HCT116 (cell line): ENCODE measurements at regions not wholly inside any gene's neighbourhood (a gene's known extent, or its start where the extent isn't known, plus 50 kb on each side); places are given as distances from the start of the nearest gene placed in this dataset.

ENCODE experiments used
- ATAC-seq: fragments of 200-7000 bp; cut with Tn5 transposase; 2 replicates; pipeline ENCODE4 v1.9.1; 2020; ENCODE audit warnings: mild to moderate bottlenecking, moderate library complexity
- BruUV-seq: library from RNA; stranded (reverse); fragments of 400-500 nt; replicated peaks from 2 replicates; lab custom pipeline; 2021; lab: Mats Ljungman, UMichigan
- CTCF ChIA-PET: fragments of 300-600 bp; sonication (Branson Sonifier 250); formaldehyde crosslinking; loops from one replicate; lab custom pipeline; 2021; ENCODE audit warnings: antibody characterized with exemption; lab: Charles Lee
- POLR2A ChIA-PET: fragments of 300-600, 350-600 bp; sonication (Branson Sonifier 250); formaldehyde crosslinking; loops from one replicate; lab custom pipeline; 2021; ENCODE audit warnings: antibody characterized with exemption; lab: Charles Lee
- RAD21 ChIA-PET, 2 experiments: fragments of 300-600 bp; sonication (Branson Sonifier 250); formaldehyde crosslinking; loops; one replicate each; lab custom pipeline; 2023; ENCODE audit warnings: low total read pairs in 2 of 2; ENCODE audit not compliant: uncharacterized antibody in 2 of 2, unreplicated experiment in 2 of 2, low non-redundant PET in 1 of 2; lab: Charles Lee
- DNase-seq: peaks from one replicate; pipeline ENCODE4 v3.0.0-alpha.2; 2010; ENCODE audit warnings: low read depth, low spot score
- H2AFZ ChIP-seq: fragments of 200-600 bp; shearing (Covaris generic), sonication (generic); 2 replicates; pipeline ENCODE4 v1.6.1; 2017; ENCODE audit warnings: low read depth, mixed run types, mixed read lengths, antibody characterized with exemption, low read length; ENCODE audit not compliant: poor library complexity, severe bottlenecking
- H3K27ac ChIP-seq: 2 replicates; pipeline ENCODE4 v1.5.1; 2012; ENCODE audit warnings: low read depth, low read length
- H3K27me3 ChIP-seq: fragments of 200-600 bp; sonication (generic); 2 replicates; pipeline ENCODE4 v1.6.1; 2016; ENCODE audit warnings: mixed run types, low read length, mixed read lengths; ENCODE audit not compliant: insufficient read depth
- H3K36me3 ChIP-seq, 2 experiments: fragments of 200-500 bp in 1 of 2; fragments of 200-600 bp in 1 of 2; sonication (Bioruptor generic) in 1 of 2; sonication (generic) in 1 of 2; 2 replicates each; pipeline versions ENCODE4 v1.5.1 to v1.6.1; 2014 to 2016; ENCODE audit warnings: low read length in 2 of 2, inconsistent platforms in 1 of 2, mixed read lengths in 1 of 2, mixed run types in 1 of 2; ENCODE audit not compliant: insufficient read depth in 2 of 2, control insufficient read depth in 1 of 2
- H3K4me1 ChIP-seq, 2 experiments: fragments of 200-600 bp in 1 of 2; sonication (generic) in 1 of 2; 2 replicates each; pipeline versions ENCODE4 v1.5.1 to v1.6.1; 2012 to 2017; ENCODE audit warnings: low read length in 2 of 2, inconsistent platforms in 1 of 2, mild to moderate bottlenecking in 1 of 2, mixed read lengths in 1 of 2, mixed run types in 1 of 2, moderate library complexity in 1 of 2; ENCODE audit not compliant: insufficient read depth in 2 of 2, control insufficient read depth in 1 of 2
- H3K4me2 ChIP-seq: fragments of 200-600 bp; sonication (generic); 2 replicates; pipeline ENCODE4 v1.6.1; 2017; ENCODE audit warnings: mixed run types, low read length, mixed read lengths
- H3K4me3 ChIP-seq, 2 experiments: fragments of 200-600 bp in 1 of 2; sonication (generic) in 1 of 2; replicated peaks in 1 of 2; 2 replicates each; pipeline ENCODE4 v1.5.1; 2011 to 2016; ENCODE audit warnings: low read length in 2 of 2, control low read depth in 1 of 2, low read depth in 1 of 2, mild to moderate bottlenecking in 1 of 2, mixed read lengths in 1 of 2, mixed run types in 1 of 2
- H3K79me2 ChIP-seq: fragments of 200-600 bp; sonication (generic); 2 replicates; pipeline ENCODE4 v1.6.1; 2017; ENCODE audit warnings: mild to moderate bottlenecking, mixed run types, low read length, moderate library complexity, mixed read lengths; ENCODE audit not compliant: insufficient read depth
- H3K9ac ChIP-seq: fragments of 200-600 bp; sonication (generic); 2 replicates; pipeline ENCODE4 v1.6.1; 2016; ENCODE audit warnings: low read length, mixed read lengths
- H3K9me2 ChIP-seq: fragments of 200-600 bp; sonication (generic), shearing (Covaris generic); 2 replicates; pipeline ENCODE4 v1.6.1; 2017; ENCODE audit warnings: mixed run types, mild to moderate bottlenecking, moderate library complexity; ENCODE audit not compliant: insufficient read depth
- H3K9me3 ChIP-seq, 2 experiments: fragments of 200-500 bp in 1 of 2; fragments of 200-600 bp in 1 of 2; sonication (Bioruptor generic) in 1 of 2; sonication (generic) in 1 of 2; 2 replicates each; pipeline ENCODE4 v1.6.1; 2014 to 2017; ENCODE audit warnings: low read length in 2 of 2, mixed read lengths in 2 of 2, inconsistent platforms in 1 of 2, low read depth in 1 of 2, mild to moderate bottlenecking in 1 of 2, mixed run types in 1 of 2, moderate library complexity in 1 of 2; ENCODE audit not compliant: control insufficient read depth in 1 of 2, insufficient read depth in 1 of 2
- H4K20me1 ChIP-seq: fragments of 200-600 bp; sonication (generic), shearing (Covaris generic); 2 replicates; pipeline ENCODE4 v1.6.1; 2017; ENCODE audit warnings: mixed run types, mild to moderate bottlenecking, moderate library complexity; ENCODE audit not compliant: insufficient read depth
- ATF3 ChIP-seq: IDR thresholded peaks from 2 replicates; pipeline ENCODE4 v1.6.1; 2012
- CBX3 ChIP-seq: IDR thresholded peaks from 2 replicates; pipeline ENCODE4 v1.6.1; 2012; ENCODE audit warnings: low read depth
- CTCF ChIP-seq, 3 experiments: fragments of 200-600 bp in 1 of 3; sonication (generic) in 1 of 3; IDR thresholded peaks in 2 of 3; conservative IDR thresholded peaks in 1 of 3; 2 replicates each; pipeline ENCODE4 v1.5.1; 2012 to 2017; ENCODE audit warnings: low read depth in 2 of 3, low read length in 2 of 3, antibody characterized with exemption in 1 of 3, borderline replicate concordance in 1 of 3, control low read depth in 1 of 3, mild to moderate bottlenecking in 1 of 3, mixed read lengths in 1 of 3, mixed run types in 1 of 3, moderate library complexity in 1 of 3; ENCODE audit not compliant: insufficient read depth in 1 of 3
- EGR1 ChIP-seq: IDR thresholded peaks from 2 replicates; pipeline ENCODE4 v1.6.1; 2012; ENCODE audit warnings: low read depth
- ELF1 ChIP-seq: IDR thresholded peaks from 2 replicates; pipeline ENCODE4 v1.6.1; 2012; ENCODE audit warnings: low read depth, borderline replicate concordance
- EZH2phosphoT487 ChIP-seq: fragments of 200-600 bp; IDR thresholded peaks from 2 replicates; pipeline ENCODE4 v1.6.1; 2018; ENCODE audit warnings: antibody characterized with exemption, borderline replicate concordance
- FOSL1 ChIP-seq: IDR thresholded peaks from 2 replicates; pipeline ENCODE4 v1.6.1; 2012; ENCODE audit warnings: low read depth
- JUND ChIP-seq: IDR thresholded peaks from 2 replicates; pipeline ENCODE4 v1.6.1; 2012
- MAX ChIP-seq: IDR thresholded peaks from 2 replicates; pipeline ENCODE4 v1.6.1; 2012
- POLR2AphosphoS5 ChIP-seq: IDR thresholded peaks from 2 replicates; pipeline ENCODE4 v1.6.1; 2011; ENCODE audit warnings: mild to moderate bottlenecking, low read depth, low read length, moderate library complexity
- RAD21 ChIP-seq: IDR thresholded peaks from 2 replicates; pipeline ENCODE4 v1.6.1; 2012; ENCODE audit warnings: low read depth, mild to moderate bottlenecking
- REST ChIP-seq: IDR thresholded peaks from 2 replicates; pipeline ENCODE4 v1.6.1; 2012; ENCODE audit warnings: low read depth
- SIN3A ChIP-seq: IDR thresholded peaks from 2 replicates; pipeline ENCODE4 v1.6.1; 2012; ENCODE audit warnings: low read depth
- SP1 ChIP-seq: IDR thresholded peaks from 2 replicates; pipeline ENCODE4 v1.6.1; 2012; ENCODE audit warnings: low read depth
- SRF ChIP-seq: IDR thresholded peaks from 2 replicates; pipeline ENCODE4 v1.6.1; 2012; ENCODE audit warnings: low read depth
- TCF7L2 ChIP-seq: IDR thresholded peaks from 2 replicates; pipeline ENCODE4 v1.7.0; 2011; ENCODE audit warnings: borderline replicate concordance, inconsistent platforms; ENCODE audit not compliant: insufficient read depth, insufficient read length; ENCODE audit errors: extremely low read depth
- YY1 ChIP-seq: IDR thresholded peaks from 2 replicates; pipeline ENCODE4 v1.6.1; 2011; ENCODE audit warnings: low read length, low read depth, moderate library complexity, mild to moderate bottlenecking; ENCODE audit not compliant: insufficient replicate concordance; ENCODE audit errors: extremely low read depth
- ZBTB33 ChIP-seq: IDR thresholded peaks from 2 replicates; pipeline ENCODE4 v1.6.1; 2011; ENCODE audit warnings: mild to moderate bottlenecking, low read length, moderate library complexity; ENCODE audit not compliant: insufficient replicate concordance; ENCODE audit errors: extremely low read depth
- ZFX ChIP-seq: fragments of 450-650 bp; IDR thresholded peaks from 2 replicates; pipeline ENCODE4 v1.6.1; 2017
- ZNF274 ChIP-seq: fragments of 200-500 bp; sonication (Bioruptor generic); IDR thresholded peaks from 2 replicates; pipeline ENCODE4 v1.6.1; 2014; ENCODE audit warnings: mild to moderate bottlenecking, low read depth, low read length, inconsistent platforms
- intact Hi-C: fragments of 100-400 bp; cut with micrococcal nuclease; formaldehyde crosslinking; loops from 2 replicates; pipeline ENCODE4 v1.10.0; 2022

GRCh38 chr7:156374335-156374734 is 266.2 kb upstream of the RNF32 start:
- Histone ChIP-seq H4K20me1 (no peaks in the 10 kb centered on the region), H3K4me1 (no peaks in the 10 kb centered on the region), H3K4me3 (no peak overlapping the region), H3K27ac (no peak overlapping the region), H3K9me2 (no peaks in the 10 kb centered on the region), H2AFZ (no peak overlapping the region), H3K9ac (no peak overlapping the region), H3K4me2 (no peak overlapping the region), H3K36me3 (no peaks in the 10 kb centered on the region), H3K79me2 (no peaks in the 10 kb centered on the region), H3K9me3 (peaks cover 0 to 6% of the 10 kb centered on the region in 2 experiments; a peak in 1 of 4 replicates), H3K27me3 (no peaks in the 10 kb centered on the region; the same call in 1 of the 2 replicates)
- DNase-seq (no peak), ATAC-seq (no peak)
- ChIA-PET RAD21 (no interaction called here), CTCF (no interaction called here), POLR2A (no interaction called here)
- intact Hi-C loops: no loop called here
- BruUV-seq: no TSS peak
- TF ChIP-seq MAX: no peak
- no peak for TF ChIP-seq POLR2AphosphoS5
- no peak for TF ChIP-seq RAD21
- no peak for TF ChIP-seq YY1
- TF ChIP-seq CBX3: no peak
- TF ChIP-seq REST: no peak
- no peak for TF ChIP-seq ELF1
- no peak for TF ChIP-seq TCF7L2
- TF ChIP-seq CTCF (IDR thresholded peaks at IDR 0.05 in 2 of 3, conservative IDR thresholded peaks at IDR 0.05 in 1 of 3; ENCODE audit: borderline replicate concordance in 1 of 3, insufficient read depth in 1 of 3, low read depth in 2 of 3, low read length in 2 of 3): no peak
- no peak for TF ChIP-seq SP1
- no peak for TF ChIP-seq FOSL1
- TF ChIP-seq ZFX: no peak
- TF ChIP-seq ZNF274: no peak
- no peak for TF ChIP-seq SRF
- TF ChIP-seq ZBTB33: no peak
- TF ChIP-seq ATF3: no peak
- no peak for TF ChIP-seq JUND
- no peak for TF ChIP-seq SIN3A
- no peak for TF ChIP-seq EGR1
- no peak for TF ChIP-seq EZH2phosphoT487
